ENCODE measurements at regions not wholly inside any gene's neighbourhood (a gene's known extent, or its start where the extent isn't known, plus 50 kb on each side); places are given as distances from the start of the nearest gene placed in this dataset.

DNA sequence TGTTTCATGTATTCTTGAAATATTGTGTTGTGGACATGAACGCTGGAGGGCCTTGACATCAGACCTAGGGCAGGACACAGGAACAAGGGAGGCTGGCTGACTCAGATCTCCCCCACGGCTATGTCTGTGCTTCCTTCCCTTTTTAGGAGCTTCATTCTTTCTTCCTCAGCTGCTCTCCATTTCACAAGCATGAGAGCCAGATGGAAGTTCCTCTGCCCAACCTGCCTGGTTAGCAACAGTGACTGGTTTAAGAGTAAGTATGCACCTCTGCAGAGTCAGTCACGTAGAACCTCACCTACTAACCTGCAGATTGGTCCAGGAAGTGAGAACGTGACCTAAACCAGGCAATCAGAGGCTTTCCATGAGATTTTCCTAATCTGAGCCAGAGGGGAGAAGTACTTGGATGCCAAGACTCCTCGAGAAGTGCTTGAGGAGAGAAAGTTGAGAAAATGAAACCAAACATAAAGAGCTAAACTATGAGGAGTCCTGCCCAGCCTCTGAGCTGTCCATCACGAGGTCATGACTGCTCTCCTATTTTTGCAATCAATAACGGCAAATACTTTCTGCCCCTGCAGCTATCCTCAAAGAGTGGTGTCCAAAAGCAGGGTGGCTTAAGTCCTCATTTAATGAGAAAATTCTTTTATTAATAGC is 465.2 kb upstream of the CITED2 start:
- Mint-ChIP-seq H3K27me3 (ENCODE audit: unreplicated experiment) (no peaks in the 10 kb centered on the region), H3K9me3 (ENCODE audit: unreplicated experiment) (peaks cover 27% of the 10 kb centered on the region), H3K4me1 (ENCODE audit: unreplicated experiment) (peaks cover 4% of the 10 kb centered on the region), H3K36me3 (ENCODE audit: unreplicated experiment) (no peaks in the 10 kb centered on the region), H3K4me3 (ENCODE audit: unreplicated experiment) (no peak overlapping the region), H3K27ac (ENCODE audit: unreplicated experiment) (no peak overlapping the region)
- no peak for DNase-seq (ENCODE audit: extremely low spot score, unreplicated experiment)
- TF ChIP-seq, protein P1, sequence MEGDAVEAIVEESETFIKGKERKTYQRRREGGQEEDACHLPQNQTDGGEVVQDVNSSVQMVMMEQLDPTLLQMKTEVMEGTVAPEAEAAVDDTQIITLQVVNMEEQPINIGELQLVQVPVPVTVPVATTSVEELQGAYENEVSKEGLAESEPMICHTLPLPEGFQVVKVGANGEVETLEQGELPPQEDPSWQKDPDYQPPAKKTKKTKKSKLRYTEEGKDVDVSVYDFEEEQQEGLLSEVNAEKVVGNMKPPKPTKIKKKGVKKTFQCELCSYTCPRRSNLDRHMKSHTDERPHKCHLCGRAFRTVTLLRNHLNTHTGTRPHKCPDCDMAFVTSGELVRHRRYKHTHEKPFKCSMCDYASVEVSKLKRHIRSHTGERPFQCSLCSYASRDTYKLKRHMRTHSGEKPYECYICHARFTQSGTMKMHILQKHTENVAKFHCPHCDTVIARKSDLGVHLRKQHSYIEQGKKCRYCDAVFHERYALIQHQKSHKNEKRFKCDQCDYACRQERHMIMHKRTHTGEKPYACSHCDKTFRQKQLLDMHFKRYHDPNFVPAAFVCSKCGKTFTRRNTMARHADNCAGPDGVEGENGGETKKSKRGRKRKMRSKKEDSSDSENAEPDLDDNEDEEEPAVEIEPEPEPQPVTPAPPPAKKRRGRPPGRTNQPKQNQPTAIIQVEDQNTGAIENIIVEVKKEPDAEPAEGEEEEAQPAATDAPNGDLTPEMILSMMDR (IDR thresholded peaks at IDR 0.05), result no peak

DNA sequence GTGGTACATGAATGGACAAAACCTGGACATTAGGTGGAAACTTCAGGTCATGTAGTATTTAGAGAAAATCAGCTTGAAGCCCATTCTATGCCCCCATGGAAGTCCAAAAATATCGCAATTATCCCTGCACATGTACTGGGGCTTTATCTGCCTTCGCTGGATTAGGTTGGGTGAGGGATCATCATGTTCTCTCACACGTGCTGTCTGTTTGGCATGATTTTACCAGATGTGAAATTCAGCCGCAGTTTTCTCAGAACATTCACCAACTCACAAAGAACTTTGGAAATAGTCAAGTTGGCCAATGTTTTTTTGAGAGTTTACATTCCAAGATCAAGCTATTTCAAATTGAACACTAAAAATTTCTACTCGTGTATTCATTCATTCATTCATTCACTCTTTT is 459.8 kb upstream of the CITED2 start:
- Mint-ChIP-seq H3K27me3 (ENCODE audit: unreplicated experiment) (no peaks in the 10 kb centered on the region), H3K4me1 (ENCODE audit: unreplicated experiment) (peaks cover 15% of the 10 kb centered on the region), H3K4me3 (ENCODE audit: unreplicated experiment) (no peak overlapping the region), H3K9me3 (ENCODE audit: unreplicated experiment) (peaks cover 14% of the 10 kb centered on the region), H3K27ac (ENCODE audit: unreplicated experiment) (no peak overlapping the region), H3K36me3 (ENCODE audit: unreplicated experiment) (no peaks in the 10 kb centered on the region)
- DNase-seq (ENCODE audit: extremely low spot score, unreplicated experiment), result no peak
- TF ChIP-seq, protein P1 (IDR thresholded peaks at IDR 0.05), result no peak

DNA sequence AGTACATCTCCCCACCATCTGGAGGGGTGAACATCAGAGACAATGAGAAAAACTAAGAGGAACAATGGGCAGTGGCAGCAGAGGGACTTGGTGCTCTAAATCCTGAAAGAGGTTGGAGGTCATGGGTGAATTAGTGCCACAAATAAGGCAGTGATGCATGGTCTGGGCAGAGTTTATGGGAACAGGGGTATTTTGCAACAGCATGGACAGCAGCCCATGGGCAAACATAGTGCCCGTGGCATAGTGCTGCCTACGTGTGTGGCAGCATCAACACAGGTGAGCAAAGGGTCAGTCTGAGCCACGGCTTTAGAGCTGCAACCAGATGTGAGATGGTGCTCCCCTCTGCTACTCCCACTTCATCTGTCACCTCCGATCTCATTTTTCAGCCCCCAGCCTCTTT is 459.1 kb upstream of the CITED2 start:
- H3K4me1 Mint-ChIP-seq (ENCODE audit: unreplicated experiment), result peaks cover 22% of the 10 kb centered on the region
- DNase-seq (ENCODE audit: extremely low spot score, unreplicated experiment), result no peak
- no peak overlapping the region for H3K4me3 Mint-ChIP-seq (ENCODE audit: unreplicated experiment)
- H3K9me3 Mint-ChIP-seq (ENCODE audit: unreplicated experiment), result peaks cover 9% of the 10 kb centered on the region
- H3K27me3 Mint-ChIP-seq (ENCODE audit: unreplicated experiment), result no peaks in the 10 kb centered on the region
- TF ChIP-seq, protein P1 (IDR thresholded peaks at IDR 0.05), result no peak
- no peaks in the 10 kb centered on the region for H3K36me3 Mint-ChIP-seq (ENCODE audit: unreplicated experiment)
- H3K27ac Mint-ChIP-seq (ENCODE audit: unreplicated experiment), result no peak overlapping the region

DNA sequence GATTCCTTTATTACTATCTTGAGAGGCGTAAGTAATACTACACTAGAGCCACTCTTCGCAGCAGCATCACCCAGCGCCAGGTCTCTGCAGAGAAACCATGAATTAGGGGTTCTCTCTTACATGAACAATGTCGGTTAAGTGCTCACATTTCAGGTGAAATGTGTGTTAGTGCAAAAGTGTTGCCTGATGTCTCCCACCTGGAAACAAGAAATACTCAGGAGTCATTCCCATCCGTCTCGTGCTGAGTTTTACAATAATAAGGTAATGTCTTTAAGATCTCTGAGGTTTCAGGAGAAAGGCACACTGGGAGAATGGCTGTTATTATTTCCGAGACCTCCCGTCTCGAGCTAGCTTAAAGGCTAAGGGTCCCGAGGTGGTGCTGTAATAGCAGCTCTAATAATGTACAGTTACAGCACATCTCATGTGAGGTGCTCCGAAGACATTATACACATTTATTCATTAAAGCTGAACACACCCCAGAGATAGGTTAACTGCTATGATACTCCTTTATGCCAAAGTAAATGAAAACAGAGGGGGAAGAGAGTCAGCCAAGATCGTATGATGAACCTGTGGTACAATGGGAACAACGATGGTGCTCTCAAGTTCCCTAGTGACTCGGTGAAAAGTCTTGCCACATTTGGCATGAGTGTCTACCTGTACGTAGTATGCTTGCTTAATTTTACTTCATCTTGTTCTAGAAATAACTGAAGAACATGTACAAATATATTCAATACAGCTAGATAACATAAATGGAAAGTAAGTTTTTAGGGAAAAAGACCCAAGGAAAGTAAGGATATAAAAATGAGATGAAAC is 458.3 kb upstream of the CITED2 start:
- Mint-ChIP-seq H3K4me3 (ENCODE audit: unreplicated experiment) (no peak overlapping the region), H3K4me1 (ENCODE audit: unreplicated experiment) (peaks cover 22% of the 10 kb centered on the region), H3K27me3 (ENCODE audit: unreplicated experiment) (no peaks in the 10 kb centered on the region), H3K27ac (ENCODE audit: unreplicated experiment) (no peak overlapping the region), H3K36me3 (ENCODE audit: unreplicated experiment) (no peaks in the 10 kb centered on the region), H3K9me3 (ENCODE audit: unreplicated experiment) (peaks cover under 1% of the 10 kb centered on the region)
- no peak for DNase-seq (ENCODE audit: extremely low spot score, unreplicated experiment)
- TF ChIP-seq, protein P1 (IDR thresholded peaks at IDR 0.05), result no peak

DNA sequence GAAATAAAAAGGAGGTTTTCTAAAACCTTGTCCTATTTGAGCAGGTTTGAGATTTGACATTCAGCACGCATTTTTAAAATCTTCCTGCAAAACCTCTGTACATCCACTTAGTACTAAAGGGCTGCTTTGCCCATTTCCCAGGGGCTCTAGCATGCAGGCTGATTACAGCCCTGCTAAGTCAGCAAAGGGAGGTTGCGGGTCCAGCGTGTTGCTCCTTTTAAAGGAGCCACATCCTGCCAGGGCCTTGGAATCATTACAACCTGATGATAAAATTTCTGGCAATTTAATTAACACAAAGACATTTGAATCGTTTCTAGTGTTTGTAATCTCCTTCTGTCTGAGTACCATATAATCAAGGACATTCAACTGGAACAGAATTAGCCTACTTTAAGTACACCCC is 455.1 kb upstream of the CITED2 start:
- Mint-ChIP-seq H3K9me3 (ENCODE audit: unreplicated experiment) (no peaks in the 10 kb centered on the region), H3K27me3 (ENCODE audit: unreplicated experiment) (no peaks in the 10 kb centered on the region), H3K27ac (ENCODE audit: unreplicated experiment) (no peak overlapping the region), H3K4me1 (ENCODE audit: unreplicated experiment) (peaks cover 22% of the 10 kb centered on the region), H3K36me3 (ENCODE audit: unreplicated experiment) (no peaks in the 10 kb centered on the region), H3K4me3 (ENCODE audit: unreplicated experiment) (no peak overlapping the region)
- no peak for DNase-seq (ENCODE audit: extremely low spot score, unreplicated experiment)
- TF ChIP-seq, protein P1 (IDR thresholded peaks at IDR 0.05), result no peak

Data from osteocyte (in vitro differentiated cells).